SK-N-MC (cell line): ENCODE measurements at regions not wholly inside any gene's neighbourhood (a gene's known extent, or its start where the extent isn't known, plus 50 kb on each side); places are given as distances from the start of the nearest gene placed in this dataset.

ENCODE experiments used
- EZH2 ChIP-seq: fragments of 200-600 bp; sonication (generic); IDR thresholded peaks from one replicate; pipeline ENCODE4 v1.6.1; 2017; ENCODE audit warnings: antibody characterized with exemption
- FOXP2 ChIP-seq: optimal IDR thresholded peaks from 2 replicates; pipeline ENCODE3; 2011; ENCODE audit warnings: mild to moderate bottlenecking, moderate library complexity; ENCODE audit not compliant: insufficient read depth; ENCODE audit errors: extremely low read length, control extremely low read depth
- POLR2AphosphoS5 ChIP-seq: IDR thresholded peaks from 2 replicates; pipeline ENCODE4 v1.6.1; 2012; ENCODE audit warnings: mild to moderate bottlenecking, low read depth, low read length, borderline replicate concordance

- no peak for TF ChIP-seq EZH2
- TF ChIP-seq POLR2AphosphoS5: no peak
- TF ChIP-seq FOXP2: no peak
Observed at GRCh38 chr2:136715146-136715545, 50.2 kb upstream of the THSD7B start.
